Right lobe of liver (tissue), 4 donors: ENCODE measurements at regions not wholly inside any gene's neighbourhood (a gene's known extent, or its start where the extent isn't known, plus 50 kb on each side); places are given as distances from the start of the nearest gene placed in this dataset.

Experiments
- CTCF ChIP-seq, 4 donors: fragments of 200-600 bp in 3 of 4; fragments of 450-650 bp in 1 of 4; IDR thresholded peaks; one replicate each; pipeline versions ENCODE4 v1.5.1 to v1.8.0; 2016 to 2022; ENCODE audit warnings: antibody characterized with exemption in 4 of 4, mild to moderate bottlenecking in 2 of 4
- POLR2A ChIP-seq: fragments of 450-650 bp; IDR thresholded peaks from one replicate; pipeline ENCODE4 v1.6.1; 2017; ENCODE audit warnings: antibody characterized with exemption, mild to moderate bottlenecking
- donor health status: DM: no; HTN: no; CAD: no.
- donor health status: DM: no; HTN: no; CAD: no.
- donor health status: DM: no; HTN: yes; CAD: no.

GRCh38 chr6:85047818-85048217 lies 283.4 kb upstream of the TBX18 start:
- no peak for TF ChIP-seq POLR2A
- no peak for TF ChIP-seq CTCF (IDR thresholded peaks at IDR 0.05)
